HFF-Myc (cell line): ENCODE measurements at regions not wholly inside any gene's neighbourhood (a gene's known extent, or its start where the extent isn't known, plus 50 kb on each side); places are given as distances from the start of the nearest gene placed in this dataset.

ENCODE experiments used
- DNase-seq: peaks from one replicate; pipeline ENCODE4 v3.0.0-alpha.2; 2011; ENCODE audit warnings: low read depth; ENCODE audit errors: extremely low read depth
- H3K4me3 ChIP-seq: replicated peaks from 2 replicates; pipeline ENCODE4 v1.5.1; 2011; ENCODE audit warnings: low read depth, mild to moderate bottlenecking, control low read depth, low read length
- CTCF ChIP-seq: IDR thresholded peaks from 2 replicates; pipeline ENCODE4 v1.5.1; 2012; ENCODE audit warnings: mild to moderate bottlenecking, low read depth, low read length, control low read depth; ENCODE audit errors: missing control alignments

GRCh38 chr15:35320158-35320780, 225.7 kb downstream of the DPH6 start:
- H3K4me3 ChIP-seq: no peak overlapping the region
- TF ChIP-seq CTCF: no peak
- DNase-seq: no peak

GRCh38 chr15:35319354-35319753, 226.6 kb downstream of the DPH6 start:
- TF ChIP-seq CTCF: no peak
- H3K4me3 ChIP-seq: no peak overlapping the region
- no peak for DNase-seq

GRCh38 chr15:35317217-35317616, 228.7 kb downstream of the DPH6 start:
- H3K4me3 ChIP-seq: no peak overlapping the region
- DNase-seq: no peak
- TF ChIP-seq CTCF: no peak

GRCh38 chr15:35312344-35312743, 227.2 kb upstream of the NANOGP8 start:
- no peak for TF ChIP-seq CTCF
- no peak for DNase-seq
- no peak overlapping the region for H3K4me3 ChIP-seq

GRCh38 chr15:35311615-35312014, 226.5 kb upstream of the NANOGP8 start:
- DNase-seq: no peak
- no peak for TF ChIP-seq CTCF

GRCh38 chr15:35309886-35310285, 224.8 kb upstream of the NANOGP8 start:
- no peak for TF ChIP-seq CTCF
- DNase-seq: no peak
- H3K4me3 ChIP-seq: no peak overlapping the region

More at GRCh38 chr15:35311615-35312014, 226.5 kb upstream of the NANOGP8 start:
- H3K4me3 ChIP-seq: no peak overlapping the region

- no peak for TF ChIP-seq CTCF
- no peak overlapping the region for H3K4me3 ChIP-seq
- peak; percentile 81 for DNase-seq
Measured at GRCh38 chr15:35308802-35309201, 223.7 kb upstream of the NANOGP8 start.
